Kidney capillary endothelial cell (primary cell): ENCODE measurements at regions not wholly inside any gene's neighbourhood (a gene's known extent, or its start where the extent isn't known, plus 50 kb on each side); places are given as distances from the start of the nearest gene placed in this dataset.

Experiments used
- DNase-seq: peaks from one replicate; pipeline ENCODE4 v3.0.0-alpha.2; 2018; ENCODE audit warnings: low spot score

DNA sequence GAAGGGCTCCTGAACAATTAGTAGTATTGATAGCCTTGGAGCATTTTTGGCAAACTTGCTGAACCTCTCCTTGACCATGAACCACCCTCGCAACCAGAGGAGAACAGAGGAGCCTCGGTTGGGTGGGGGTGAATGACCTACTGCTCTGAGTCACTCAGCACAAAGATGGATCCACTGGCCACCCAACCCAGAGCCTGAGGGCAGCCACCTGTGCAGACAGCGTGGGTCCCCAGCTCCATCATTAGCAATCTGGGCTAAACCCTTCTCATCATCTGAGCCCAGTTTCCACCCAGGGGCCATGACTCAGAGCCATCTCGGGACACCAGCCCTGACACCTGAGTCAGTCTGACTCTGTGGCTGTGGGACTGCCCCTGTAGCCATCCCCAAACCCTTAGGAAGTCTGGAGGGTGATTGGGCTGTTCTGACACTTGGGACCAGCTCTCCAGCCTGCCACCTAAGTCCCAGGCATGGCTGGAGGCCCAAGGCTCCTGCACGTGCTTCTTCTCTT, 171.8 kb upstream of the GPR26 start:
- DNase-seq: no peak

DNA sequence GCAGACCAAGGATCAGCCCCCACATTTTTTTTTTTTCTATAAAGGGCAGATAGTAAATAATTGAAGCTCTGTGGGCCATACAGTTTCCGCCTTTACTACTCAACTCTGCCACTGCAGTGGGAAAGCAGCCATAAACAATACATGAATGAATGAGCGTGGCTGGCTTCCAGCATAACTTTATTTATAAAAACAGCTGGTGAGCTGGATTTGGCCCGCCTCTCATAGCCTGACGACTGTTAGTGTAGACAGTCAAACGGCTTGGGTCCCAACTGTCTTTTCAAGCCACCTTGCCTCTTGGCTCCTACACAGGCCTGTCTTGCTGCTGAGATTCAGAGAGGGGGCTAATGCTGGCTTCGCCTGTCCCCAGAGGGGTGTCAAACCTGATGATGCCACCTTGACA, 169.8 kb upstream of the GPR26 start:
- DNase-seq: no peak

DNA sequence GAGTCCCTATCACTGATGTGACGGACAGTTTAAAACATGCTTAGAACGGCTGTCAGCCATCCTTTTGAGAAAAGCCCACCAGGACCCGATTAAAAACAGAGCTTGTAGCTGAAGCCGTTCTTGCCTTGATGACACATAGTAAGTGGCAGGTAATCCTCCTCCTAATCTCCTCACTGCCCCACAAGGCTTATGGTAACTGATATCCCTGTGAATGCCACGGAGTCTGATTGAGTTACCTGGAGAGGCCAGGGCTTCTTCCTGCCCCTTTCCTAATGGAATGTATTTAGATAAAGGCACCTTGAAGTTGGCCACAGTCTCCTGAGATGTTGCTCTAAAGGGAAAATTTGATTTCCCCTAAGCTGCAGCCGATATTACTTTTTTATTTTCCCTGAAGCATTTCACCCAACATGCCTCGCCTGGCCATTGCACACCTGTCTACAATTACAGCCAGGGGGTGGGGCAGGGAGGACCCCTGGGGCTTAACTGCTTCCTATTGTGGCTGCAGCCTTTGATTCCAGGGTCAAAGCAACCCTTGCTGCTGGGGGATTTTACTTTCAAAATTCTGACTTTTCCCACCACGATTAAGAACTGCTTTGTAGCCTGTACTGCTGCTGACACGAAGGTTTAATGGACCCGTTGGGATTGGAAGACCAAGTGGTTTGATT, 169.0 kb upstream of the GPR26 start:
- no peak for DNase-seq

DNA sequence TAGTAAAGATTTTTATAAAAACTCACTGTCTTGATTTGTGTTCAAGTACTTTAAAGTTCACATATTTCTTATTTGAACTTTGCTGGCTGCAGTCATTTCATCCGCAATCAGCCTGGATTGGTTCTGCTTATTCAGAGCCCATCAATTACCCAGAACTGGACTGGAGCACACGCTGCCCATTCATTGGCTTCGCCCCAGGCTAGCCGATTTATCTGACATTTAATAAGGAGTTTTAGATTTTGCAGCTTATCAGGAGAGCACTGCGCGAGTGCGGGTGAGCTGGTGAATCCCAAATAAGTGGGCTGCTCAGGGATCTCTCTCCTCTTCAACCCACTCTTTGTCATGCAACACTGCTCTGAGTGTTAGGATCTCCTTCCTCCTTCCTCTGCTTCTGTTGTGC, 166.0 kb upstream of the GPR26 start:
- no peak for DNase-seq

DNA sequence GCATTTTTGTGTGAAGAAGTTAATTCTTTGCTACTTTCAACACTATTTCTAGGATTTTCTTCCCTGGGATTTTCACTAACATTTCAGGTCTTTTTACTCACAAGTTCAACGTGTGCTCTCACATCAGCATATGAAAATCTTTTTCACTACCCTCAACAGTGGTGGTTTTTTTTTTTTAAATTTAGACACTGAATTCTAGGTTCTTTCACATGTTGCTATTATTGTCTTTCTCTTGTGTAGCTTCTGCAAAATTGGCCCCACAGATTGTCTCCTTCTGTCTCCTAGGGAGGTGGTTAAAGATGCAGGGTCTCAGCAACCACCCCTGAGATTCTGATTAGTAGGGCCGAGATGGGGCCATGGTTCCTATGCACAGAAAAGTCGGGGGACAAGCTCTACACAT, 165.0 kb upstream of the GPR26 start:
- DNase-seq: no peak

DNA sequence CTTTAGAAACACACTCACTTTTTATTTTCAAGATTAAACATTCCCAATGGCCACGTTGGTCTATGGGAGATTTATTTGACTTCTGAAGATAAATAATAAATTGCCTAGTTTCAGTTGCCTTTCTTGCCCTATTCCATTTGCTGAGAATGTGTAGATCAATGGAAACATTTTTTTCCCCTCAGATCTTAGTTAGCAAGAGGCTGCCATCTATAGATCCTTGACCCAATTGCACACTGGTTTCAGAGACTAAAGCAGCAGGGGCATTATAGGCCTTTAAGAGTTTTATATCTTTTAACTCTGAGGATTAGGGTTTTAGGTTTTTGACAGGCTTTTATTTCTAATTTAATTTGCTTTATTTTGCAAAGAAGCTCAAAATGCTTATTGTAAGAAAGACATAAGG, 163.2 kb upstream of the GPR26 start:
- no peak for DNase-seq

DNA sequence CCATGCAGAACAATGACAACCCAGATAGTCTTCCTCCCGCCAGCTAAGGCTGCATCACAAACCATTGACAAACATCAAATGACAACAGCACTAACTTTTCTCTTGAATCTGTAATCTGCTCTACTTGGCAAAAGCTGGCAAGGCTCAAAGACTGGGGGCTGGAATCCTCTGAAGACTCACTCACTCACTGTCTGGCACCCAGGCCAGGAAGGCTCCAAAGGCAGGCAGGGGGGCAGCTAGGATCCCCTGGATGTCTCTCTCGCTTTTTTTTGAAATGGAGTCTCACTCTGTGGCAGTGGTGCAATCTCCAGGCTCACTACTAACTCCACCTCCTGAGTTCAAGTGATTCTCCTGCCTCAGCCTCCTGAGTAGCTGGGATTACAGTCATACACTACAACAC, 159.7 kb upstream of the GPR26 start:
- DNase-seq: no peak

DNA sequence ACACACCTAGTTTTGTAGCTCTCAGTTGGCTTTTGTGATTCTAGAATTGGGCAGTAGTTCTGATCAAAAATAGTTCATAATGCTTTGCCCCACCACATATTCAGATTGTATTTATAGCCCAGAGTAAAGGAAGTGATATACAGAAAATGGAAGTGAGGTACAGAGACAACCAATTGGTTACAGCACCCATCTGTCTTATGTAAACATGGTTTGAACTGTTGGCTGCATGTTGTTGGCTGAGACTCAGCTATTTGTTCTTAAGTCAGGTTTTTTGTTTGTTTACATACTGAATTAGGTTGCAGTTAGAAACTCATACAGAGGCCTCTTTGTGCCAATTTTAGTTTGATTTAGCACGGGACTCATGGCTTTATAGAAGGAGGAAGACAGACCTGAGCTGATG, 158.9 kb upstream of the GPR26 start:
- DNase-seq: no peak

DNA sequence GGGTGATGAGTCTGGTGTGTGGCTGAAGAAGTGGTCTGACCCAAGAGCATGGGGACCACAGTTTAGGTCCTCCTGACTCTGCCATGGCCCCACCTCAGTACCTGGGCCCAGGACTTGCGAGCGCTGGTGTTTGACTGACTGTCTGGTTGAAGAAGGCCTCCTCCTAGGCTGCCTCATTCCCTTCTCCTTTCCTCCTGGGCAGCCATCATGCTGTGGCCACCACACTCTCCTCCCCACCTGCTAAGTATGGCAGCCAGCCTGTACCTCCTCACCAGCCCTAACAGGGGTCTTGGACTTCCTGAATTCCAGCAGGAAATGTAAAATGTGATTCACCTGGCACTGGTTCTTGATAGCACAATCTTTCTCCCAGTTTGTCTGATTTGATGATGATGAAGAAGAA, 156.8 kb upstream of the GPR26 start:
- no peak for DNase-seq

DNA sequence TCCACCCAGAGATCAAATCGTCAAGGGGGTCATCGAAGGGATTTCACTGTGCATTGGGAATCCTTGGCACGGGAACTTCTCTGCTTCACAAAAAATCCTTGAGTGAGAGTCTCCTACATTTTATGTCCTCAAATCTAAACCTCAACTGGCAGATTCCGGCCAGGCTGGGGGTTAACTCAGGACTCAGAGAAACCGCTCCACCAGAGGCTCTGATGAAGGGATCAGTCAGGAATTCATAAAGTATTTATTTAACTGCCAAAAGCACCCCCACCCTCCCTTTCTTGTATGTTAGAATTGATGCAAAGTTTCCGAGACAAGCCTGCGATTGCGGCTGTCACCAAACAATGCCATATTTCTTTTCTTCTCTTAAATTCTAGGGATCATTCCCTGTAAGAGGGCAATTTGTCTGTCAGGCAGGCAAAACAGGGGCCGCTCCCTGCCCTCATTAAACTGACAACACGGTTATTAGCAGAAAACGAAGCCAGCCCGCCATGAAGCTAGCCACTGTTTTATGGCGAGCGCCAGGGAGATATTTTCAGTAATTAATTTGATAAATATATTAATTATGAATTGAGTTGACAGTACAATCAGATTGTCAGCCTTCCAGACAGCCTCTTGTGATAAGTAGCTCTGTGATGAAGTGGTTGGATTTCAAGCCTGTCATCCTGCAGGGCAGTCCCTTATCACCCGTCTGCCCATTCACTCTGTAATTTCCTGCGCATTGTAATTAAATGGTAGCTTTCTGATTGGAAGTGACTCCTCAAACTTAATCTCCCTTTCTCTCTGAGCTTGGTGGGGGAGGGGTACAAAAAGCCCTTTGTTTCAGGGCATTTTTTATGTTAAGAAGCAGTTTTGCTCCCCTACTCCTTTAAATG, 153.0 kb upstream of the GPR26 start:
- DNase-seq: no peak

DNA sequence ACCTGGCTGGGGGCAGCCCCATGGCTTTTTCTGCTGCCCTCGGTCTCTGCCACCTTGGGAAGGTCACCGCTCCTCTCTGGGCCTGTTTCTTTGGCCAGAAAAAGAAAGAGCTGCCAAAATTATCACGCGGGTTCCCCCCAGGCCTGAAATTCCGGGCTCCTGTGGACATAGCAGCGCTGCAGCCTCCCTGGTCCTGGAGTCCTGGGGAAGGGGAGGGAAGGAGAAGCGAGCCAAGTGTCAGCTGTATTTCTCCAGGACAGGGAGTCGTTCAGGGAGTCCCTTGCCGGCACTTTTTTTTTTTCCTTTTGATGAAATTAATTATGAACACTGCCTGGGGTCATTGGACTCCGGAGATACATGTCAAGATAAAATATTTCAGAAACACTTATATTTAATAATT, 152.3 kb upstream of the GPR26 start:
- no peak for DNase-seq

DNA sequence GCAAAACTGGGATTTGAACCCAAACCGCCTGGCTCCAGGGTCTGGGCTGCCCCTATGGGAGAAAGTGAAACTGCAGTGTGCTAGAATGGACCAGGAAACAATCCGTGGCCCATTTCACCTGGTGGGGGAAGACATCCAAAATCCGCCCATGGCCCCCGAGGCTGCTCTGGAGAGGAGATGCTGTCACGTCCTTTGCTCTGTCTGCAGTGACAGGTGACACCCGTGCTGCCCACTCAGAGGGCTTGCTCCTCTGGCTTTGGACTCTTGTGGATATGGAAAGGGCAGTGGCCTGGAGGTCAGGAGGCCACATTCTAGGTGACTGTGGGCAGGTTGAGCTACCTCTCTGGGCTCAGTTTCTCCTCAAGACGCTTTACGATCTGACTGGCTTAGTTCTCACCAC, 151.2 kb upstream of the GPR26 start:
- no peak for DNase-seq

DNA sequence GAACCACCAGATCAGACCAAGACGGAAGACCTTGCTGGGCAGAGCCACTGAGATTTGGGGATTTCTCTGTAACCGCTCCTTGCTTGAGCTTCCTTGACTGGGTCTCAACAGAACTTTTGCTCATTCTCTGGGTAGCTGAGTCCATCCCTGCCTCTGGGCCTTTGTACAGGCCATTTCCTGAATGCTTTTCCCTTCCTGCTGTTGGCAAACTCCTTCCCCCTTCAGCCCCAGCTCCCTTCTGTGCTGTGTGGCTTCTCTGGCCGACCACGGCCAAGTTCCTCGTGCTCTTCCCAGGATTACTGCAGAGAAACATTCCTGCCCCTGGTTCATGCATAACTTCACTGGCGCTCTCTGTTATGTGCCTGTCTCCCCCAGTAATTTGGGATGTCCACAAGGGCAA, 150.5 kb upstream of the GPR26 start:
- no peak for DNase-seq

DNA sequence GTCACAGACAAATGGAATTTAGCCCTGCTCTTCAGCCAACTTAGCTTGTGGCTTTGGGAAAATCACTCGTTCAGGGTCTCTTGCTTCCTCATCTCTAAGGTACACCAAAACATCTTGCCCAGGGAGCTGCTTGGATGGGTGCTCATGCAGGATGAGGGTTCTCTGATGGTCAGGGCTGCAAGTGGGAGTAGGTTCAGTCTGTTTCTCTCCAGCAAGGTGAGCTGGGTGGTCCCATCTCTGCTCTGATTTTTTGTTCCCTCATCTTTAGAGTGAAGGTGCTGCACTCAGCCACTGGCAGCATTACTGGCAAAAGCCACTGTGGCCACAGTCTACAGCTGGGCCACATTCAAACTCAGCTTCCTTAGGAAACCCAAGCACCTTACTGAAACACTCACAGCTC, 149.9 kb upstream of the GPR26 start:
- DNase-seq: no peak

DNA sequence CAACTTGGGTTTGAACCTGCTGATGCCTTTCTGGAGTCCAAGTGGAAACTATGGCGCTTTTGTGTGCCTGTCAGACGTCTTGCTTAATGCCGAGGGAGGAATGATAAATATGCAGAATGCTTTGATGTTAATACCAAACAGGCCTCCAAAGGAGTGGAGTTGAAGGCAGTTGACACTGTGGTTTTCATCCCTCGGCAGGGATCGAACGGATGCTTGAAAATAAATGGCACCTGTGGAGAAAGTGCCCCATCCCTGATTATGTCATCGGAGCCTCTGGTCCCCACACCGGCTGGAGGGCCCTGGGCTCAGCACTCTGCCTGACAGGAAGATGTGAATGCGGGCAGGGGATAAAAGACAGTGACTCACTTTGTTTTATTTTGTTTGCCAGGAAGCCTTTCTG, 148.7 kb upstream of the GPR26 start:
- no peak for DNase-seq

DNA sequence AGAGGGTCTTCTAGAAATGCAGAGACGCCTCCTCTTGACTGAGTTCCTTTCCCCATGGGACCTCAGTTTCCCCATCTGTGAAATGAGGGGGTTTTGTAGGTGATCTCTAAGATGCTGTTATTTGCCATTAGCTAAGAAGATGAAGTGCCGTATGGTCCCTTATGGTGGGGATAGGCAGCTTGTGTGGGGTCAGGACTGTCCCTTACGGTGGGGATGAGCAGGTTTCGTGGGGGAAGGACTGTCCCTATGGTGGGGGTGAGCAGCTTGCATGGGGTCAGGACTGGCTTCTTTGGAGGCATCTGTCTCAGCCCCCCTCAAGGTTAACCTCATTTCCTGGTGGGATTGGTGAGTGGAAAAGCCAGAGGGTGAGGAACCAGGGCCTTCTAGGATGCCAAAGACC, 148.3 kb upstream of the GPR26 start:
- DNase-seq: no peak

DNA sequence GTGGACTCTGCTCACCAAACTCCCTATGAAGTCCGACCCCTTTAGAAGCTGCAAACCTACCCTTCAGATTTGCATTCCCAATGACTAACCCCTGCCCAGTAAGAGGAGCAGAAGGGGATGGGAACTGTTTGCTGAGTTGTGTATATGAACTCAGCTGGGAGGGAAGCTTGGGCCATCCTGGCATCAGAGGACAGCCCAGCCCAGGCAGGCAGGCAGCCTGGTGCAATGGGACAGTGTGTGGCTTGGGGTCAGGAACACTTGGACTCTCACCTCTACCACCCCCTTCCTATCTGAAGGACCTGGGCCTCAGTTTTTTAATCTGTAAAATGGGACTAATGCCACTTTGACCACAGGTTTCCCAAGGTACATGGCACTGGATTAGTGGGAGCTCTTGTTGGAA, 147.4 kb upstream of the GPR26 start:
- no peak for DNase-seq

DNA sequence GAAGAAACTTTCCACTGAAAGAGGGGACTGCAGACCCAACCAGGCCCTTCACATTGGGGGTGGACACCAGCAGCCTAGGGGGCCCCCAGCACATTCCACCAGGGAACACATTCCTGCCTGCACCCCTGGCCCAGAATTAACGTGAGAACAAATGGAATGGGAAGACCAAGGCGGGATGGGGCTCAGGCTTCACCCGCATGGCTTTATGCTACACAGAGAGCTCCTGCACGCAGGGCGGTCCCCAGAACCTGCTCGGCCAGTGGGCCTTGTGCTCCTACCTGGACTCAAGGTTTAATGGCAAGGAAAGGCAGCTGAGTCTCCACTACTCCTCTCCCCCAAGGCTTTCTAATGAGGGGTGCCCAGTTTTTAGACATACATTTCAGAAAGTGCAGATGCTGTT, 146.3 kb upstream of the GPR26 start:
- no peak for DNase-seq

DNA sequence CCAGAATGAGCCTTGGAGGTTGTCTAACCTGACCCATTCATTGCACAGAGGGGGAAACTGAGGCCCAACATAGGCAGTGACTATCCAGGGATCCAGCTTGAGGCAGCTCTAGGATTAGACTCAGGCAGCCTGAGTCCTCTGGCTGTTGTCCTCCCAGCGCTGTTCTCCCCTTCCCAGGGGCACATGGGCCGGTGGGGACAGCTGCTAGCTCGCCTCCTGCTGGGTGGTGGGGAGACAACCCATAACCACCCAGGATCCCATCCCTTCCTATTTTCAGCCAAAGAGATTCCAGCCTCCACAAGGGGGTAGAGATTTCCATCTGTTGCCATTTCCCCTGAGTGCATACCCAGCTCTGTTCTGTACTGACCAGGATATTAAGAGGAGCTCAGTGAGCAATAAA, 145.1 kb upstream of the GPR26 start:
- DNase-seq: no peak

DNA sequence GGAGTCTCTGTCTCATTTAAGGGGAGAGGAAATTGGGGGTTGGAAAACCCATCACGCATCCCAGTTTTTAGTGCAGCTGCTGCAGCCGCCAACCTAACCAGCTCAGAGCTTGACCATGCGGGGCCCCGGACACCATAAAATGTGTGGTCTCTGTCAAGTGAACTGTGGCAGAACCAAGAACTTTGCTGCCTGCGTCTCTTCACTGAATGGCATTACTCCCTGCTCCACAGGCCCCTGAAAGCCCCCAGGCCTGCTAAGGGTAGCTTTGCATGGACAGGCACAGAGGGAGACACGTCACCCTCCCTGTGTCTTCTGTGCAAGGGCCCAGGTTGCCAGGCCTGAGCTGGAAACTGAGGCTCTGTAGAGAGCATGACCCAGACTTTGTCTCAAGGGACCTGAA, 144.6 kb upstream of the GPR26 start:
- no peak for DNase-seq

DNA sequence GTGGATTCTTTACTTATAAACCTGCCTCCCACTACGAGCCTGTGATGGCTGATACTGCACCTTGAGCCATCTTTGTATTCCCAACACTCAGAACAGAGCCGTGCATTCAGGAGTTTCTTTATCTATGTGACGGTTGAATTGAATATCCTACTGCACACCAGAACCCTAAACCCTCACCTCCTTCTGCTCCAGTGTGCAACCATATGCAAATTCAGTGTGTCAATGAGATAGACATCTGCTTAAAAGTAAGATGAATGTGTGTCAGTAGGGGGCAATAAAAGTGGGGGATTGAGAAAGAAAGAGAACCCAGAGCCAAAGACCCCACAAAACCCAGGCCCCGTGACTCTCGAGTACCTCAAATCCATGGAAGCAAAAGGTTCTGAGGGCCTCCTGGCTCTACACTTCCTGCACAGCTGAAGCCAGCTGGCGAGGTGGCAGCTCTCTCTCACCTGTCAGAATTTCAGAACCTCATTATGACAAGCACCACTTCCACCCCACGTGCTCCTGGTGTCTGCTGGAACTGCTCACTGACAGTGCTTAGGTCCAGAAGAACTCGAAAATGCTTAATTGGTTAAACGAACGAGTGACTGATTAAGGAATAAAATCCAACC, 143.3 kb upstream of the GPR26 start:
- no peak for DNase-seq

DNA sequence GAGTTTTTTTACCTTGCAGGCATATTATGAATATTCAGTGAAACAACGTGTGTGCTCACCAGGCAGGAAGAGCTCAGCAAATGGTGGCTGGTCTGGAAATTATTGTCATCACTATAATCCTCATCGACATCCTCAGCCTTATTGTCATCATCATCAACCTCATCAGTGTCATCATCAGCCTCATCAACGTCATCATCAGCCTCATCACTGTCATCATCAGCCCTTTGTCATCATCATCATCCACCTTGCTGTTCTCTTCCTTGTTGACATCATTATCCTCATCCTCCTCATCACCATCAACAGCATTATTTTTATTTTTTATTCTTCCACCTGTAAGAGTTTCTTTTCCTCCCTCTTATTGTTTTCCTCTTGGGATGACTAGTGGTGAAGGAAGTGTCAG, 142.3 kb upstream of the GPR26 start:
- no peak for DNase-seq

DNA sequence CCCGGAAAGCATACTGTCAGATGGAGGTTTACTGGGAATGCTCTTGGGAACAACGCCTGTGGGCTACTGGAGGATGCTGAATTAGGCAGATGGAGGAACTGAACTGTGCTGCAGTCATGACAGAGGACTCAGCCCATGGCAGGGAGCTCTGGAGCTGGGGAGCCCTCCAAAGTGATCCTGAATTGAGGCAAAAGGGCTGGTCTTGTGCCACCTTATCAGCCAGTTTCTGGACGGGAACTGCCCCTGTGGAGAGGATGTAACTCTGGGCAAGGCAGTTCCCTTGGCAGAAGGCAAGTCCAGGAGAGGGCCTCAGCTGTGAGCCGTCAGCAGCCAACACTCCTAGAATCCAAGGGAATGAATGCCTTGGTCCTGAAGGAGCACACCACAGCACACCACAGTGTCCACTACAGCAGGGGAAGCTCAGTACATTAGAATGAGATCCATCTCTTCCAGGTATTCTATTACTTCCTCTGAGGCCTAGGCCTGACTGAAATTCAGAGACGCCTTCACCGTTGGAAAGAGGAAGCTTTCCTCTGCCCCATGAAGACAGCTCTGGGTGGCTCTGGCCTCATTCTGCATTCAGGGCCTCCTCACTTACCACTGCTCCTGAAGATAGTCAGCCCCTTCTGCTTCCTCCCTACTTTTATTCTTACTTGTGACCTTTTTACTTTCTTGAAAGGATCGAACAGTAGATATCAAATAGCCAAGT, 139.6 kb upstream of the GPR26 start:
- DNase-seq: no peak
